ENCODE measurements at regions not wholly inside any gene's neighbourhood (a gene's known extent, or its start where the extent isn't known, plus 50 kb on each side); places are given as distances from the start of the nearest gene placed in this dataset.

DNA sequence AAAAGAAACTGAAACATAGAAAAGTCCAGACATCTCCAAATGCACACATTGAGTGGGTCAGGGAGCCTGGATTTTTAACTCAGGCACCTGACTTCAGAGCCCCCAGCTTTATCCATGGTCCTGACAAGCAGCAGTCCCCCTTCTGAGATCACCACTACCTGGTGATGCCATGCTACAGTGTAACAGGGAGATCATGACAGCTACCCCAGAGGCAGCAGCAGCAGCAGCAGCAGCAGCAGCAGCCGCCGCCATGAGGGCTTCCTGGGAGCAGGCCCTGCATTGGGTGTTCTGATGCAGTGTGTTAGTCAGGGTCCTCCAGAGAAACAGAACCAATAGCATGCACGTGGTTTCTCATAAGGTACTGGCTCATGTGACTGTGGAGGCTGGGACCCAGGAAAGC, 198.6 kb upstream of the SALL1 start:
- TF ChIP-seq, protein P1, sequence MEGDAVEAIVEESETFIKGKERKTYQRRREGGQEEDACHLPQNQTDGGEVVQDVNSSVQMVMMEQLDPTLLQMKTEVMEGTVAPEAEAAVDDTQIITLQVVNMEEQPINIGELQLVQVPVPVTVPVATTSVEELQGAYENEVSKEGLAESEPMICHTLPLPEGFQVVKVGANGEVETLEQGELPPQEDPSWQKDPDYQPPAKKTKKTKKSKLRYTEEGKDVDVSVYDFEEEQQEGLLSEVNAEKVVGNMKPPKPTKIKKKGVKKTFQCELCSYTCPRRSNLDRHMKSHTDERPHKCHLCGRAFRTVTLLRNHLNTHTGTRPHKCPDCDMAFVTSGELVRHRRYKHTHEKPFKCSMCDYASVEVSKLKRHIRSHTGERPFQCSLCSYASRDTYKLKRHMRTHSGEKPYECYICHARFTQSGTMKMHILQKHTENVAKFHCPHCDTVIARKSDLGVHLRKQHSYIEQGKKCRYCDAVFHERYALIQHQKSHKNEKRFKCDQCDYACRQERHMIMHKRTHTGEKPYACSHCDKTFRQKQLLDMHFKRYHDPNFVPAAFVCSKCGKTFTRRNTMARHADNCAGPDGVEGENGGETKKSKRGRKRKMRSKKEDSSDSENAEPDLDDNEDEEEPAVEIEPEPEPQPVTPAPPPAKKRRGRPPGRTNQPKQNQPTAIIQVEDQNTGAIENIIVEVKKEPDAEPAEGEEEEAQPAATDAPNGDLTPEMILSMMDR (IDR thresholded peaks at IDR 0.05; ENCODE audit: low read depth, low read length) = no peak
- TF ChIP-seq EZH2phosphoT487 (IDR thresholded peaks at IDR 0.05; ENCODE audit: low read depth) = no peak
